GM23338 (cell line): ENCODE measurements at regions not wholly inside any gene's neighbourhood (a gene's known extent, or its start where the extent isn't known, plus 50 kb on each side); places are given as distances from the start of the nearest gene placed in this dataset.

Source experiments
- ATAC-seq: fragments of 200-7000 bp; cut with Tn5 transposase; 3 replicates; pipeline ENCODE4 v1.9.1; 2020
- DNase-seq: peaks from one replicate; pipeline ENCODE4 v3.0.0-alpha.2; 2015; ENCODE audit warnings: low spot score
- H2AFZ ChIP-seq: fragments of 200-600 bp; sonication (generic); 2 replicates; pipeline ENCODE4 v1.8.0; 2016; ENCODE audit warnings: antibody characterized with exemption, mild to moderate bottlenecking, moderate library complexity
- H3F3A ChIP-seq: fragments of 200-600 bp; sonication (generic); replicated peaks from 2 replicates; pipeline ENCODE4 v1.8.0; 2017; ENCODE audit warnings: antibody characterized with exemption, mixed run types, low read depth
- H3K27ac ChIP-seq: fragments of 200-600 bp; sonication (generic); 2 replicates; pipeline ENCODE4 v1.6.1; 2016; ENCODE audit warnings: low read depth
- H3K27me3 ChIP-seq: fragments of 200-600 bp; sonication (generic); 2 replicates; pipeline ENCODE4 v1.8.0; 2016; ENCODE audit warnings: mild to moderate bottlenecking, mixed run types, moderate library complexity; ENCODE audit not compliant: insufficient read depth
- H3K36me3 ChIP-seq: fragments of 200-600 bp; sonication (generic); 2 replicates; pipeline ENCODE4 v1.8.0; 2016; ENCODE audit warnings: mild to moderate bottlenecking; ENCODE audit not compliant: insufficient read depth
- H3K4me1 ChIP-seq: fragments of 200-600 bp; sonication (generic); 2 replicates; pipeline ENCODE4 v1.8.0; 2016; ENCODE audit warnings: mild to moderate bottlenecking, moderate library complexity; ENCODE audit not compliant: insufficient read depth
- H3K4me2 ChIP-seq: fragments of 200-600 bp; sonication (generic); 2 replicates; pipeline ENCODE4 v1.7.1; 2017; ENCODE audit warnings: mixed run types
- H3K4me3 ChIP-seq: fragments of 200-600 bp; sonication (generic); 2 replicates; pipeline ENCODE4 v1.6.1; 2016; ENCODE audit warnings: mixed run types
- H3K79me2 ChIP-seq: fragments of 200-600 bp; sonication (generic); replicated peaks from 2 replicates; pipeline ENCODE4 v1.8.0; 2017; ENCODE audit warnings: mild to moderate bottlenecking; ENCODE audit not compliant: insufficient read depth
- H3K9me2 ChIP-seq: fragments of 200-600 bp; sonication (generic); 2 replicates; pipeline ENCODE4 v1.8.0; 2017; ENCODE audit not compliant: insufficient read depth
- H4K20me1 ChIP-seq: fragments of 200-600 bp; sonication (generic); replicated peaks from 2 replicates; pipeline ENCODE4 v1.8.0; 2017; ENCODE audit warnings: mild to moderate bottlenecking; ENCODE audit not compliant: insufficient read depth
- H3K27ac Mint-ChIP-seq: 2 replicates; pipeline ENCODE4 v1.8.0; 2020; ENCODE audit warnings: inconsistent platforms, mild to moderate bottlenecking, moderate library complexity, mixed read lengths
- H3K27me3 Mint-ChIP-seq: 3 replicates; pipeline ENCODE4 v1.8.0; 2022; ENCODE audit warnings: low read depth, mild to moderate bottlenecking, moderate library complexity, mixed read lengths, inconsistent platforms; ENCODE audit not compliant: insufficient read depth, poor library complexity
- H3K36me3 Mint-ChIP-seq: 3 replicates; pipeline ENCODE4 v1.8.0; 2021; ENCODE audit warnings: low read depth, mild to moderate bottlenecking, inconsistent platforms, moderate library complexity, mixed read lengths
- H3K4me1 Mint-ChIP-seq: 3 replicates; pipeline ENCODE4 v1.8.0; 2020; ENCODE audit warnings: mild to moderate bottlenecking, inconsistent platforms, mixed read lengths
- H3K4me3 Mint-ChIP-seq: 3 replicates; pipeline ENCODE4 v1.8.0; 2021; ENCODE audit warnings: moderate library complexity, mild to moderate bottlenecking, inconsistent platforms, mixed read lengths
- H3K9me3 Mint-ChIP-seq: 3 replicates; pipeline ENCODE4 v1.8.0; 2020; ENCODE audit warnings: moderate library complexity, mild to moderate bottlenecking, inconsistent platforms, mixed read lengths
- ETS1 ChIP-seq: IDR thresholded peaks from 2 replicates; pipeline ENCODE4 v1.6.1; 2016; ENCODE audit warnings: antibody characterized with exemption
- EZH2 ChIP-seq: fragments of 200-600 bp; sonication (generic); IDR thresholded peaks from one replicate; pipeline ENCODE4 v1.8.0; 2017; ENCODE audit warnings: antibody characterized with exemption, mild to moderate bottlenecking, low read depth; ENCODE audit not compliant: unreplicated experiment
- NANOG ChIP-seq: IDR thresholded peaks from 2 replicates; pipeline ENCODE4 v1.6.1; 2016; ENCODE audit warnings: antibody characterized with exemption, borderline replicate concordance
- POLR2AphosphoS5 ChIP-seq: IDR thresholded peaks from 2 replicates; pipeline ENCODE4 v1.6.1; 2016; ENCODE audit warnings: antibody characterized with exemption, low read depth
- ZNF114 ChIP-seq: fragments of 250-450 bp; sonication (Bioruptor Pico); IDR thresholded peaks from 2 replicates; pipeline ENCODE4 v1.5.0; 2020; ENCODE audit warnings: mild to moderate bottlenecking, moderate library complexity
- TF ChIP-seq, protein P1 (sequence below): IDR thresholded peaks from one replicate; pipeline ENCODE4 v1.6.1; 2018; ENCODE audit warnings: antibody characterized with exemption; ENCODE audit not compliant: unreplicated experiment

DNA sequence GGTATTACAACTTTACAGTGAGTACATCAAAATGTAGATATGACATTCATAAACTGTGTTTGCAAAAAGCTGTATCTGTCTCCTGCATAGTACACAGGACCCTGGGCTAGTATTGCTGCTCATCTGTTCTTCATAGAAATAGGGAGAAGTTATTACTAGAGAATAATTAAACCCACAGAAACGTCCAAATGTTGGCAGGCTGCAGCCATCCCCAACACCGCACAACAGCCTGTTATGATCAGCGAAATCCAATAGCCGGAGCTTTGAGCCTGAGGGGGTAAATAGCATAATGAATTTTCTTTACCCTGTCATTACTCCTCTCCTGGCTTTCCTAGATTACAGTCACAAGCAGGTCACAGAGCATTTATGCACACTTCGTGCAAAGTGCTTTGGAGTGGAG, 178.0 kb downstream of the DACT1 start:
- ATAC-seq (no peak), DNase-seq (no peak)
- Histone ChIP-seq H3K27me3 (no peaks in the 10 kb centered on the region), H3K36me3 (no peaks in the 10 kb centered on the region), H3K27ac (no peak overlapping the region), H4K20me1 (no peaks in the 10 kb centered on the region), H3K79me2 (no peaks in the 10 kb centered on the region), H3K9me2 (0 out of 2 replicates have a peak, but pooled peaks cover 1% of the 10 kb centered on the region), H3F3A (no peaks in the 10 kb centered on the region), H3K4me3 (no peak overlapping the region), H3K4me2 (no peak overlapping the region), H3K4me1 (no peaks in the 10 kb centered on the region), H2AFZ (peak overlapping the region; percentile 59; the same call in 1 of the 2 replicates)
- Mint-ChIP-seq H3K4me1 (0 out of 3 replicates have a peak, but pooled peaks cover 2% of the 10 kb centered on the region), H3K27me3 (no peaks in the 10 kb centered on the region), H3K27ac (no peak overlapping the region), H3K4me3 (no peak overlapping the region), H3K36me3 (no peaks in the 10 kb centered on the region), H3K9me3 (no peaks in the 10 kb centered on the region)
- TF ChIP-seq EZH2 (no peak), ETS1 (no peak), POLR2AphosphoS5 (no peak)

- Histone ChIP-seq H3K4me2 (no peak overlapping the region), H3K9me2 (0 out of 2 replicates have a peak, but pooled peaks cover 3% of the 10 kb centered on the region), H3K27me3 (no peaks in the 10 kb centered on the region), H4K20me1 (no peaks in the 10 kb centered on the region), H3K27ac (no peak overlapping the region), H3K4me3 (no peak overlapping the region), H3K36me3 (no peaks in the 10 kb centered on the region), H3F3A (no peaks in the 10 kb centered on the region), H3K4me1 (no peaks in the 10 kb centered on the region), H2AFZ (peak overlapping the region; percentile 38; the same call in 1 of the 2 replicates), H3K79me2 (no peaks in the 10 kb centered on the region)
- Mint-ChIP-seq H3K9me3 (no peaks in the 10 kb centered on the region; the same call in 2 of the 3 replicates), H3K27ac (no peak overlapping the region), H3K4me1 (0 out of 3 replicates have a peak, but pooled peaks cover 2% of the 10 kb centered on the region), H3K27me3 (no peaks in the 10 kb centered on the region), H3K36me3 (no peaks in the 10 kb centered on the region), H3K4me3 (no peak overlapping the region)
- no peak for TF ChIP-seq ZNF114 (CRISPR knock-in tag)
- TF ChIP-seq, protein P1, sequence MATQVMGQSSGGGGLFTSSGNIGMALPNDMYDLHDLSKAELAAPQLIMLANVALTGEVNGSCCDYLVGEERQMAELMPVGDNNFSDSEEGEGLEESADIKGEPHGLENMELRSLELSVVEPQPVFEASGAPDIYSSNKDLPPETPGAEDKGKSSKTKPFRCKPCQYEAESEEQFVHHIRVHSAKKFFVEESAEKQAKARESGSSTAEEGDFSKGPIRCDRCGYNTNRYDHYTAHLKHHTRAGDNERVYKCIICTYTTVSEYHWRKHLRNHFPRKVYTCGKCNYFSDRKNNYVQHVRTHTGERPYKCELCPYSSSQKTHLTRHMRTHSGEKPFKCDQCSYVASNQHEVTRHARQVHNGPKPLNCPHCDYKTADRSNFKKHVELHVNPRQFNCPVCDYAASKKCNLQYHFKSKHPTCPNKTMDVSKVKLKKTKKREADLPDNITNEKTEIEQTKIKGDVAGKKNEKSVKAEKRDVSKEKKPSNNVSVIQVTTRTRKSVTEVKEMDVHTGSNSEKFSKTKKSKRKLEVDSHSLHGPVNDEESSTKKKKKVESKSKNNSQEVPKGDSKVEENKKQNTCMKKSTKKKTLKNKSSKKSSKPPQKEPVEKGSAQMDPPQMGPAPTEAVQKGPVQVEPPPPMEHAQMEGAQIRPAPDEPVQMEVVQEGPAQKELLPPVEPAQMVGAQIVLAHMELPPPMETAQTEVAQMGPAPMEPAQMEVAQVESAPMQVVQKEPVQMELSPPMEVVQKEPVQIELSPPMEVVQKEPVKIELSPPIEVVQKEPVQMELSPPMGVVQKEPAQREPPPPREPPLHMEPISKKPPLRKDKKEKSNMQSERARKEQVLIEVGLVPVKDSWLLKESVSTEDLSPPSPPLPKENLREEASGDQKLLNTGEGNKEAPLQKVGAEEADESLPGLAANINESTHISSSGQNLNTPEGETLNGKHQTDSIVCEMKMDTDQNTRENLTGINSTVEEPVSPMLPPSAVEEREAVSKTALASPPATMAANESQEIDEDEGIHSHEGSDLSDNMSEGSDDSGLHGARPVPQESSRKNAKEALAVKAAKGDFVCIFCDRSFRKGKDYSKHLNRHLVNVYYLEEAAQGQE = no peak
- TF ChIP-seq POLR2AphosphoS5 = no peak
- no peak for TF ChIP-seq NANOG
- DNase-seq = no peak
- ATAC-seq = no peak
Measured at GRCh38 chr14:58816416-58817115, 178.8 kb downstream of the DACT1 start.
